ENCODE measurements at regions not wholly inside any gene's neighbourhood (a gene's known extent, or its start where the extent isn't known, plus 50 kb on each side); places are given as distances from the start of the nearest gene placed in this dataset.

DNA sequence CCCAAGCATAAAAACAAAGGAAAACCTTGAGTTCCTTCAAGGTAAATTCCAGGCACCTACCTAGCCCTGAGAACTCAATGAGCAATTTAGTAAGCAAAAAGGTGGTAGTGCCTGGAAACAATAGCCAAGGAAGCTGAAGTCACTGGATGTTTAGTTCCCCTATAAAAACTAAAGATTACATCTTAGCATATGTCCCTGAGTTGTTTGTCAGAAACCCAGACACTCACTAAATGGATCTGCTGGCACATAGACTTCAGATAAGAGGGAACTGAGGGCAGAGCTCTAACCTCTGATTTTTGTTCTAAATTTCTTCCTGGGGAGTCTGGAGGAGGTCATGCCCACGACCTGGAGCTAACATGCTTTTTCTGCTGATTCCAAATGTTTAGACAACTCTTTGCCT is 532.8 kb upstream of the SALL1 start:
- TF ChIP-seq, protein P1, sequence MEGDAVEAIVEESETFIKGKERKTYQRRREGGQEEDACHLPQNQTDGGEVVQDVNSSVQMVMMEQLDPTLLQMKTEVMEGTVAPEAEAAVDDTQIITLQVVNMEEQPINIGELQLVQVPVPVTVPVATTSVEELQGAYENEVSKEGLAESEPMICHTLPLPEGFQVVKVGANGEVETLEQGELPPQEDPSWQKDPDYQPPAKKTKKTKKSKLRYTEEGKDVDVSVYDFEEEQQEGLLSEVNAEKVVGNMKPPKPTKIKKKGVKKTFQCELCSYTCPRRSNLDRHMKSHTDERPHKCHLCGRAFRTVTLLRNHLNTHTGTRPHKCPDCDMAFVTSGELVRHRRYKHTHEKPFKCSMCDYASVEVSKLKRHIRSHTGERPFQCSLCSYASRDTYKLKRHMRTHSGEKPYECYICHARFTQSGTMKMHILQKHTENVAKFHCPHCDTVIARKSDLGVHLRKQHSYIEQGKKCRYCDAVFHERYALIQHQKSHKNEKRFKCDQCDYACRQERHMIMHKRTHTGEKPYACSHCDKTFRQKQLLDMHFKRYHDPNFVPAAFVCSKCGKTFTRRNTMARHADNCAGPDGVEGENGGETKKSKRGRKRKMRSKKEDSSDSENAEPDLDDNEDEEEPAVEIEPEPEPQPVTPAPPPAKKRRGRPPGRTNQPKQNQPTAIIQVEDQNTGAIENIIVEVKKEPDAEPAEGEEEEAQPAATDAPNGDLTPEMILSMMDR (conservative IDR thresholded peaks at IDR 0.05; ENCODE audit: low read depth, low read length), result no peak
- TF ChIP-seq POLR2A (IDR thresholded peaks at IDR 0.05; ENCODE audit: low read depth, low read length) (no peak), RAD21 (IDR thresholded peaks at IDR 0.05; ENCODE audit: low read length) (no peak), SMC3 (IDR thresholded peaks at IDR 0.05; ENCODE audit: low read depth, low read length) (no peak), MAZ (IDR thresholded peaks at IDR 0.05; ENCODE audit: borderline replicate concordance, low read depth, low read length) (no peak), MAFK (IDR thresholded peaks at IDR 0.05; ENCODE audit: low read depth, low read length) (no peak), RFX5 (IDR thresholded peaks at IDR 0.05; ENCODE audit: low read depth, low read length) (no peak)
- TF ChIP-seq, protein P2, sequence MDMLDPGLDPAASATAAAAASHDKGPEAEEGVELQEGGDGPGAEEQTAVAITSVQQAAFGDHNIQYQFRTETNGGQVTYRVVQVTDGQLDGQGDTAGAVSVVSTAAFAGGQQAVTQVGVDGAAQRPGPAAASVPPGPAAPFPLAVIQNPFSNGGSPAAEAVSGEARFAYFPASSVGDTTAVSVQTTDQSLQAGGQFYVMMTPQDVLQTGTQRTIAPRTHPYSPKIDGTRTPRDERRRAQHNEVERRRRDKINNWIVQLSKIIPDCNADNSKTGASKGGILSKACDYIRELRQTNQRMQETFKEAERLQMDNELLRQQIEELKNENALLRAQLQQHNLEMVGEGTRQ (IDR thresholded peaks at IDR 0.05; ENCODE audit: low read depth, low read length), result no peak

Measured in IMR-90 (cell line).